DOHH2 (cell line): ENCODE measurements at regions not wholly inside any gene's neighbourhood (a gene's known extent, or its start where the extent isn't known, plus 50 kb on each side); places are given as distances from the start of the nearest gene placed in this dataset.

Experiments used
- H3F3A ChIP-seq: fragments of 200-600 bp; sonication (generic), shearing (Covaris generic); 2 replicates; pipeline ENCODE4 v1.6.0; 2016; ENCODE audit warnings: antibody characterized with exemption, mild to moderate bottlenecking; ENCODE audit not compliant: control insufficient read depth, insufficient read depth
- H3K27ac ChIP-seq: fragments of 200-600 bp; sonication (generic); 2 replicates; pipeline ENCODE4 v1.5.1; 2014; ENCODE audit warnings: low read depth, mild to moderate bottlenecking, low read length, moderate library complexity
- H3K27me3 ChIP-seq: fragments of 200-600 bp; sonication (generic); 2 replicates; pipeline ENCODE4 v1.6.1; 2014; ENCODE audit warnings: mild to moderate bottlenecking, low read length, mixed read lengths; ENCODE audit not compliant: control insufficient read depth
- H3K36me3 ChIP-seq: fragments of 200-600 bp; sonication (generic); 2 replicates; pipeline ENCODE4 v1.6.1; 2014; ENCODE audit warnings: mild to moderate bottlenecking, low read length, moderate library complexity, mixed read lengths; ENCODE audit not compliant: control insufficient read depth
- H3K4me1 ChIP-seq: fragments of 200-600 bp; sonication (generic); 2 replicates; pipeline ENCODE4 v1.6.1; 2014; ENCODE audit warnings: mild to moderate bottlenecking, low read length, mixed read lengths; ENCODE audit not compliant: control insufficient read depth
- H3K4me2 ChIP-seq: fragments of 200-600 bp; sonication (generic); 2 replicates; pipeline ENCODE4 v1.6.0; 2014; ENCODE audit warnings: mild to moderate bottlenecking, low read length, moderate library complexity
- H3K4me3 ChIP-seq: fragments of 200-600 bp; sonication (generic); 2 replicates; pipeline ENCODE4 v1.5.1; 2014; ENCODE audit warnings: mild to moderate bottlenecking, low read length, mixed read lengths
- H3K79me2 ChIP-seq: fragments of 200-600 bp; sonication (generic); 2 replicates; pipeline ENCODE4 v1.6.1; 2014; ENCODE audit warnings: mild to moderate bottlenecking, low read length, mixed read lengths; ENCODE audit not compliant: control insufficient read depth
- H3K9me2 ChIP-seq: fragments of 200-600 bp; sonication (generic); replicated peaks from 2 replicates; pipeline ENCODE4 v1.6.1; 2014; ENCODE audit warnings: mild to moderate bottlenecking, low read length, mixed read lengths; ENCODE audit not compliant: control insufficient read depth
- H3K9me3 ChIP-seq: fragments of 200-600 bp; sonication (generic); 2 replicates; pipeline ENCODE4 v1.6.1; 2014; ENCODE audit warnings: antibody characterized with exemption, low read length, mixed read lengths; ENCODE audit not compliant: control insufficient read depth, insufficient read depth
- H4K20me1 ChIP-seq: fragments of 200-600 bp; sonication (generic); 2 replicates; pipeline ENCODE4 v1.6.0; 2014; ENCODE audit warnings: low read depth, mild to moderate bottlenecking, antibody characterized with exemption, low read length, moderate library complexity; ENCODE audit not compliant: control insufficient read depth, insufficient read depth
- CTCF ChIP-seq: fragments of 200-600 bp; sonication (generic); IDR thresholded peaks from one replicate; pipeline ENCODE4 v1.5.1; 2014; ENCODE audit warnings: antibody characterized with exemption, mild to moderate bottlenecking, low read depth, low read length; ENCODE audit not compliant: poor library complexity, severe bottlenecking
- EZH2phosphoT487 ChIP-seq: fragments of 200-600 bp; sonication (generic); IDR thresholded peaks from 2 replicates; pipeline ENCODE4 v1.6.1; 2017; ENCODE audit warnings: borderline replicate concordance, mild to moderate bottlenecking, antibody characterized with exemption, low read length, moderate library complexity, mixed read lengths

GRCh38 chr2:199111458-199111857 lies 346.3 kb downstream of the SATB2 start:
- H3K36me3 ChIP-seq: no peaks in the 10 kb centered on the region
- no peak overlapping the region for H3K27ac ChIP-seq
- H3K79me2 ChIP-seq: no peaks in the 10 kb centered on the region
- H3K9me2 ChIP-seq: no peaks in the 10 kb centered on the region
- H3F3A ChIP-seq: no peaks in the 10 kb centered on the region
- no peak overlapping the region for H3K4me3 ChIP-seq
- H3K4me1 ChIP-seq: no peaks in the 10 kb centered on the region
- H3K9me3 ChIP-seq: no peaks in the 10 kb centered on the region
- no peak for TF ChIP-seq EZH2phosphoT487
- no peak for TF ChIP-seq CTCF
- H3K27me3 ChIP-seq: no peaks in the 10 kb centered on the region
- H4K20me1 ChIP-seq: no peaks in the 10 kb centered on the region
- no peak overlapping the region for H3K4me2 ChIP-seq

GRCh38 chr2:199108056-199108455 lies 349.7 kb downstream of the SATB2 start:
- Histone ChIP-seq H3K27ac (no peak overlapping the region), H3K9me2 (no peaks in the 10 kb centered on the region), H3F3A (no peaks in the 10 kb centered on the region), H3K27me3 (no peaks in the 10 kb centered on the region), H3K4me2 (no peak overlapping the region), H3K4me1 (no peaks in the 10 kb centered on the region), H3K4me3 (no peak overlapping the region), H3K36me3 (no peaks in the 10 kb centered on the region), H3K79me2 (no peaks in the 10 kb centered on the region), H3K9me3 (no peaks in the 10 kb centered on the region), H4K20me1 (no peaks in the 10 kb centered on the region)
- TF ChIP-seq CTCF: no peak
- TF ChIP-seq EZH2phosphoT487: no peak

- no peaks in the 10 kb centered on the region for H3K9me2 ChIP-seq
- TF ChIP-seq EZH2phosphoT487 (no peak), CTCF (no peak)
- no peaks in the 10 kb centered on the region for H3F3A ChIP-seq
- H3K4me1 ChIP-seq: no peaks in the 10 kb centered on the region
- no peak overlapping the region for H3K4me2 ChIP-seq
- H3K4me3 ChIP-seq: no peak overlapping the region
- H3K9me3 ChIP-seq: no peaks in the 10 kb centered on the region
- H3K27me3 ChIP-seq: no peaks in the 10 kb centered on the region
- no peaks in the 10 kb centered on the region for H3K36me3 ChIP-seq
- no peaks in the 10 kb centered on the region for H4K20me1 ChIP-seq
- H3K79me2 ChIP-seq: no peaks in the 10 kb centered on the region
- H3K27ac ChIP-seq: no peak overlapping the region
Measured at GRCh38 chr2:199105826-199106225, 351.9 kb downstream of the SATB2 start.

- Histone ChIP-seq H3K36me3 (no peaks in the 10 kb centered on the region), H3K27me3 (no peaks in the 10 kb centered on the region), H3K4me1 (no peaks in the 10 kb centered on the region), H4K20me1 (no peaks in the 10 kb centered on the region), H3K27ac (no peak overlapping the region), H3K9me2 (no peaks in the 10 kb centered on the region), H3K4me3 (no peak overlapping the region), H3K9me3 (no peaks in the 10 kb centered on the region), H3K79me2 (no peaks in the 10 kb centered on the region), H3F3A (no peaks in the 10 kb centered on the region), H3K4me2 (no peak overlapping the region)
- TF ChIP-seq EZH2phosphoT487 (no peak), CTCF (no peak)
Measured at GRCh38 chr2:199101487-199101886, 356.3 kb downstream of the SATB2 start.
